GM21447 (cell line): ENCODE measurements at regions not wholly inside any gene's neighbourhood (a gene's known extent, or its start where the extent isn't known, plus 50 kb on each side); places are given as distances from the start of the nearest gene placed in this dataset.

Experiments
- ATAC-seq: cut with Tn5 transposase; IDR thresholded peaks from one replicate; pipeline ENCODE4 v1.9.1; 2021; ENCODE audit not compliant: unreplicated experiment

- no peak for ATAC-seq
These were observed 468.0 kb downstream of the BCAT1 start for GRCh38 chr12:24480766-24481449.

- no peak for ATAC-seq
These were observed 469.8 kb downstream of the BCAT1 start for GRCh38 chr12:24479131-24479530.

- no peak for ATAC-seq
These were observed 470.6 kb downstream of the BCAT1 start for GRCh38 chr12:24478254-24478653.

GRCh38 chr12:24476310-24476709 lies 472.6 kb downstream of the BCAT1 start:
- ATAC-seq, result no peak

- ATAC-seq, result no peak
These were observed 473.6 kb downstream of the BCAT1 start for GRCh38 chr12:24475337-24475736.

GRCh38 chr12:24473097-24473496 lies 475.8 kb downstream of the BCAT1 start:
- ATAC-seq, result no peak

GRCh38 chr12:24470050-24470449 lies 478.9 kb downstream of the BCAT1 start:
- ATAC-seq, result no peak

- ATAC-seq, result no peak
These were observed 479.8 kb downstream of the BCAT1 start for GRCh38 chr12:24469089-24469488.

GRCh38 chr12:24467226-24467625 lies 481.7 kb downstream of the BCAT1 start:
- ATAC-seq, result no peak

GRCh38 chr12:24463375-24463774 lies 485.5 kb downstream of the BCAT1 start:
- ATAC-seq, result no peak

GRCh38 chr12:24462946-24463345 lies 486.0 kb downstream of the BCAT1 start:
- ATAC-seq, result no peak

GRCh38 chr12:24460506-24460905 lies 488.4 kb downstream of the BCAT1 start:
- ATAC-seq, result no peak

GRCh38 chr12:24460099-24460498 lies 488.8 kb downstream of the BCAT1 start:
- no peak for ATAC-seq

GRCh38 chr12:24455811-24456210 lies 493.1 kb downstream of the BCAT1 start:
- ATAC-seq, result no peak

- ATAC-seq, result no peak
These were observed 498.2 kb upstream of the SOX5 start for GRCh38 chr12:24447678-24448077.

- no peak for ATAC-seq
These were observed 496.8 kb upstream of the SOX5 start for GRCh38 chr12:24446287-24446686.

- ATAC-seq, result no peak
These were observed 495.2 kb upstream of the SOX5 start for GRCh38 chr12:24444634-24445033.

GRCh38 chr12:24441458-24441857 lies 492.0 kb upstream of the SOX5 start:
- no peak for ATAC-seq

- no peak for ATAC-seq
These were observed 487.2 kb upstream of the SOX5 start for GRCh38 chr12:24436667-24437066.

GRCh38 chr12:24431872-24432271 lies 482.4 kb upstream of the SOX5 start:
- ATAC-seq, result no peak

GRCh38 chr12:24427776-24428175 lies 478.3 kb upstream of the SOX5 start:
- ATAC-seq, result no peak

- no peak for ATAC-seq
These were observed 476.1 kb upstream of the SOX5 start for GRCh38 chr12:24425601-24425970.

- no peak for ATAC-seq
These were observed 475.6 kb upstream of the SOX5 start for GRCh38 chr12:24424889-24425600.
